SK-N-SH (cell line): ENCODE measurements at regions not wholly inside any gene's neighbourhood (a gene's known extent, or its start where the extent isn't known, plus 50 kb on each side); places are given as distances from the start of the nearest gene placed in this dataset.

ENCODE experiments used
- CTCF ChIA-PET: fragments of 300-600, 350-600 bp; formaldehyde crosslinking; extraction: SDS; loops from one replicate; lab custom pipeline; 2021; lab: Yijun Ruan, JAX
- POLR2A ChIA-PET: fragments of 350-600 bp; sonication (Branson Sonifier 250); formaldehyde crosslinking; extraction: SDS; loops from one replicate; lab custom pipeline; 2020; ENCODE audit warnings: antibody characterized with exemption, inconsistent platforms; lab: Yijun Ruan, JAX
- DNase-seq: peaks from one replicate; pipeline ENCODE4 v3.0.0; 2012
- H2AFZ ChIP-seq: fragments of 200-600 bp; sonication (generic); 2 replicates; pipeline ENCODE4 v1.8.1; 2016; ENCODE audit warnings: antibody characterized with exemption, mild to moderate bottlenecking, low read depth
- H3F3A ChIP-seq: fragments of 200-600 bp; sonication (generic); replicated peaks from 2 replicates; pipeline ENCODE3; 2016; ENCODE audit warnings: antibody characterized with exemption, mild to moderate bottlenecking; ENCODE audit not compliant: insufficient read depth
- H3K27ac ChIP-seq, 2 experiments: fragments of 200-500 bp in 1 of 2; fragments of 200-600 bp in 1 of 2; sonication (Bioruptor generic) in 1 of 2; sonication (generic), shearing (Covaris generic) in 1 of 2; 2 replicates each; pipeline versions ENCODE4 v1.5.1 to v1.6.1; 2014 to 2016; ENCODE audit warnings: low read depth in 2 of 2, inconsistent platforms in 1 of 2, low read length in 1 of 2, mild to moderate bottlenecking in 1 of 2, mixed read lengths in 1 of 2
- H3K27me3 ChIP-seq: fragments of 200-600 bp; sonication (generic), shearing (Covaris generic); 2 replicates; pipeline ENCODE4 v1.6.1; 2016; ENCODE audit warnings: mixed run types; ENCODE audit not compliant: insufficient read depth
- H3K36me3 ChIP-seq, 2 experiments: fragments of 200-500 bp in 1 of 2; fragments of 200-600 bp in 1 of 2; sonication (Bioruptor generic) in 1 of 2; sonication (generic) in 1 of 2; replicated peaks in 1 of 2; 2 replicates each; pipeline versions ENCODE3 to v1.5.1; 2014 to 2016; ENCODE audit warnings: low read length in 1 of 2, mild to moderate bottlenecking in 1 of 2; ENCODE audit not compliant: insufficient read depth in 2 of 2, control insufficient read depth in 1 of 2
- H3K4me1 ChIP-seq, 2 experiments: fragments of 200-500 bp in 1 of 2; fragments of 200-600 bp in 1 of 2; sonication (Bioruptor generic) in 1 of 2; sonication (generic), shearing (Covaris generic) in 1 of 2; 2 replicates each; pipeline versions ENCODE4 v1.5.1 to v1.6.1; 2014 to 2016; ENCODE audit warnings: low read depth in 1 of 2, low read length in 1 of 2, mixed run types in 1 of 2; ENCODE audit not compliant: insufficient read depth in 2 of 2, control insufficient read depth in 1 of 2
- H3K4me2 ChIP-seq: fragments of 200-600 bp; sonication (generic), shearing (Covaris generic); 2 replicates; pipeline ENCODE4 v1.6.1; 2017; ENCODE audit warnings: mixed run types
- H3K4me3 ChIP-seq, 2 experiments: fragments of 200-500 bp in 1 of 2; fragments of 200-600 bp in 1 of 2; sonication (Bioruptor generic) in 1 of 2; sonication (generic), shearing (Covaris generic) in 1 of 2; 2 replicates each; pipeline versions ENCODE4 v1.5.1 to v1.8.1; 2014 to 2016; ENCODE audit warnings: low read depth in 2 of 2, inconsistent platforms in 1 of 2, low read length in 1 of 2, mild to moderate bottlenecking in 1 of 2, mixed read lengths in 1 of 2, moderate library complexity in 1 of 2
- H3K79me2 ChIP-seq: fragments of 200-600 bp; sonication (generic); 2 replicates; pipeline ENCODE4 v1.8.1; 2017; ENCODE audit warnings: mild to moderate bottlenecking; ENCODE audit not compliant: insufficient read depth
- H3K9ac ChIP-seq: fragments of 200-600 bp; sonication (generic); 2 replicates; pipeline ENCODE4 v1.6.1; 2017; ENCODE audit warnings: mixed run types
- H3K9me2 ChIP-seq: fragments of 200-600 bp; sonication (generic); 2 replicates; pipeline ENCODE4 v1.6.1; 2017; ENCODE audit warnings: mixed run types
- H3K9me3 ChIP-seq: fragments of 200-600 bp; sonication (generic); 2 replicates; pipeline ENCODE4 v1.6.1; 2017; ENCODE audit warnings: mixed run types, mild to moderate bottlenecking, moderate library complexity
- H4K20me1 ChIP-seq: fragments of 200-600 bp; sonication (generic); 2 replicates; pipeline ENCODE4 v1.6.1; 2017; ENCODE audit warnings: mild to moderate bottlenecking, mixed run types; ENCODE audit not compliant: insufficient read depth
- CHD2 ChIP-seq: fragments of 150-350 bp; IDR thresholded peaks from 2 replicates; pipeline ENCODE4 v1.6.1; 2018; ENCODE audit warnings: low read length; ENCODE audit not compliant: partially characterized antibody
- CTCF ChIP-seq: fragments of 200-600 bp; sonication (generic); IDR thresholded peaks from 2 replicates; pipeline ENCODE4 v1.6.1; 2017; ENCODE audit warnings: antibody characterized with exemption, mild to moderate bottlenecking, moderate library complexity
- ELF1 ChIP-seq: IDR thresholded peaks from 2 replicates; pipeline ENCODE4 v1.4.0; 2012
- EP300 ChIP-seq, 2 experiments: IDR thresholded peaks; 2 replicates each; pipeline versions ENCODE4 v1.4.0 to v1.6.1; 2012; ENCODE audit warnings: borderline replicate concordance in 1 of 2, low read depth in 1 of 2, low read length in 1 of 2
- EZH2phosphoT487 ChIP-seq: fragments of 200-600 bp; sonication (generic); IDR thresholded peaks from 2 replicates; pipeline ENCODE4 v1.6.1; 2017; ENCODE audit warnings: low read depth, mixed run types, mild to moderate bottlenecking, antibody characterized with exemption, moderate library complexity, borderline replicate concordance
- FOXJ3 ChIP-seq: sonication (generic); formaldehyde crosslinking; IDR thresholded peaks from 2 replicates; pipeline ENCODE4 v1.5.1; 2020; ENCODE audit warnings: mild to moderate bottlenecking, missing genetic modification reagents
- FOXM1 ChIP-seq: IDR thresholded peaks from 2 replicates; pipeline ENCODE4 v1.4.0; 2012; ENCODE audit warnings: low read depth, mild to moderate bottlenecking
- IRF3 ChIP-seq: fragments of 150-350 bp; IDR thresholded peaks from 2 replicates; pipeline ENCODE4 v1.6.1; 2016; ENCODE audit warnings: mild to moderate bottlenecking, low read depth, low read length
- MAX ChIP-seq: IDR thresholded peaks from 2 replicates; pipeline ENCODE4 v1.4.0; 2012; ENCODE audit warnings: low read depth
- MXI1 ChIP-seq: IDR thresholded peaks from 2 replicates; pipeline ENCODE4 v1.6.1; 2012; ENCODE audit warnings: mild to moderate bottlenecking, low read depth, low read length, improper control_type of control experiment
- NRF1 ChIP-seq: IDR thresholded peaks from 2 replicates; pipeline ENCODE4 v1.6.1; 2012; ENCODE audit warnings: low read depth, mild to moderate bottlenecking, low read length
- RAD21 ChIP-seq: IDR thresholded peaks from 2 replicates; pipeline ENCODE4 v1.6.1; 2012; ENCODE audit warnings: mild to moderate bottlenecking, low read length
- TAF1 ChIP-seq: IDR thresholded peaks from 2 replicates; pipeline ENCODE4 v1.6.1; 2012; ENCODE audit warnings: low read depth, mild to moderate bottlenecking, low read length, moderate library complexity, borderline replicate concordance
- TCF12 ChIP-seq: IDR thresholded peaks from 2 replicates; pipeline ENCODE4 v1.4.0; 2012
- WGBS: methylation state at CpG from one replicate; pipeline ENCODE4 v1.1.6; 2017; ENCODE audit warnings: low lambda C conversion rate; 5-methylcytosine and 5-hydroxymethylcytosine counted together
- TF ChIP-seq, protein P1 (sequence below): fragments of 150-350 bp; IDR thresholded peaks from 2 replicates; pipeline ENCODE4 v1.6.1; 2017; ENCODE audit warnings: antibody characterized with exemption, low read length, low read depth, borderline replicate concordance
- TF ChIP-seq, protein P2 (sequence below): IDR thresholded peaks from 2 replicates; pipeline ENCODE4 v1.4.0; 2012; ENCODE audit warnings: low read depth, borderline replicate concordance
- TF ChIP-seq, protein P3 (sequence below): IDR thresholded peaks from 2 replicates; pipeline ENCODE4 v1.6.1; 2012; ENCODE audit warnings: mild to moderate bottlenecking, low read depth, low read length, moderate library complexity

DNA sequence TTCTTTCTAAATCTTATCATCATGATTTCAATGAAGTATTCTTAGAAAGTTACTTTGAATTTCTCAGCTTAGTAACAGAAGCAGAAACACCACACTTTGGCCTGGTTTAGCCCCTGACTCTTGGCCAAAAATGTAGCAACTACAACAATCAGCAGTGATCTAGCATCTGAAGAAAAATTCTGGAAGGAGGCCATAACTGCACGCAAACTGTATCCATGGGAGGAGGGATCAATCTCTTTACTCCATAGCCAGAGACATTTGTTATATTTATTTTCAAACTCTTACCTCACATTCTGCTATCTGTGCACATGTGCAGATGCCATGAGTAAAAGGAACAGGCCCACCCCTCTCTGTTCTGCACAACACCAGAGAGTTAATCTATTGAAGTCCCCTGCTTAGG lies 251.0 kb upstream of the P2RY1 start:
- H3K27ac ChIP-seq = no peak overlapping the region
- H2AFZ ChIP-seq = no peak overlapping the region
- no peak overlapping the region for H3K4me2 ChIP-seq
- DNase-seq = no peak
- POLR2A ChIA-PET = no interaction called here
- TF ChIP-seq, protein P1, sequence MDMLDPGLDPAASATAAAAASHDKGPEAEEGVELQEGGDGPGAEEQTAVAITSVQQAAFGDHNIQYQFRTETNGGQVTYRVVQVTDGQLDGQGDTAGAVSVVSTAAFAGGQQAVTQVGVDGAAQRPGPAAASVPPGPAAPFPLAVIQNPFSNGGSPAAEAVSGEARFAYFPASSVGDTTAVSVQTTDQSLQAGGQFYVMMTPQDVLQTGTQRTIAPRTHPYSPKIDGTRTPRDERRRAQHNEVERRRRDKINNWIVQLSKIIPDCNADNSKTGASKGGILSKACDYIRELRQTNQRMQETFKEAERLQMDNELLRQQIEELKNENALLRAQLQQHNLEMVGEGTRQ = no peak
- TF ChIP-seq, protein P2, sequence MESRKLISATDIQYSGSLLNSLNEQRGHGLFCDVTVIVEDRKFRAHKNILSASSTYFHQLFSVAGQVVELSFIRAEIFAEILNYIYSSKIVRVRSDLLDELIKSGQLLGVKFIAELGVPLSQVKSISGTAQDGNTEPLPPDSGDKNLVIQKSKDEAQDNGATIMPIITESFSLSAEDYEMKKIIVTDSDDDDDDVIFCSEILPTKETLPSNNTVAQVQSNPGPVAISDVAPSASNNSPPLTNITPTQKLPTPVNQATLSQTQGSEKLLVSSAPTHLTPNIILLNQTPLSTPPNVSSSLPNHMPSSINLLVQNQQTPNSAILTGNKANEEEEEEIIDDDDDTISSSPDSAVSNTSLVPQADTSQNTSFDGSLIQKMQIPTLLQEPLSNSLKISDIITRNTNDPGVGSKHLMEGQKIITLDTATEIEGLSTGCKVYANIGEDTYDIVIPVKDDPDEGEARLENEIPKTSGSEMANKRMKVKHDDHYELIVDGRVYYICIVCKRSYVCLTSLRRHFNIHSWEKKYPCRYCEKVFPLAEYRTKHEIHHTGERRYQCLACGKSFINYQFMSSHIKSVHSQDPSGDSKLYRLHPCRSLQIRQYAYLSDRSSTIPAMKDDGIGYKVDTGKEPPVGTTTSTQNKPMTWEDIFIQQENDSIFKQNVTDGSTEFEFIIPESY = no peak
- TF ChIP-seq ELF1 = no peak
- no peak for TF ChIP-seq FOXJ3 (CRISPR knock-in tag)
- TF ChIP-seq CHD2 = no peak
- no peak for TF ChIP-seq FOXM1
- no peak for TF ChIP-seq TCF12
- no peak for TF ChIP-seq EZH2phosphoT487
- TF ChIP-seq MXI1 = no peak
- TF ChIP-seq, protein P3, sequence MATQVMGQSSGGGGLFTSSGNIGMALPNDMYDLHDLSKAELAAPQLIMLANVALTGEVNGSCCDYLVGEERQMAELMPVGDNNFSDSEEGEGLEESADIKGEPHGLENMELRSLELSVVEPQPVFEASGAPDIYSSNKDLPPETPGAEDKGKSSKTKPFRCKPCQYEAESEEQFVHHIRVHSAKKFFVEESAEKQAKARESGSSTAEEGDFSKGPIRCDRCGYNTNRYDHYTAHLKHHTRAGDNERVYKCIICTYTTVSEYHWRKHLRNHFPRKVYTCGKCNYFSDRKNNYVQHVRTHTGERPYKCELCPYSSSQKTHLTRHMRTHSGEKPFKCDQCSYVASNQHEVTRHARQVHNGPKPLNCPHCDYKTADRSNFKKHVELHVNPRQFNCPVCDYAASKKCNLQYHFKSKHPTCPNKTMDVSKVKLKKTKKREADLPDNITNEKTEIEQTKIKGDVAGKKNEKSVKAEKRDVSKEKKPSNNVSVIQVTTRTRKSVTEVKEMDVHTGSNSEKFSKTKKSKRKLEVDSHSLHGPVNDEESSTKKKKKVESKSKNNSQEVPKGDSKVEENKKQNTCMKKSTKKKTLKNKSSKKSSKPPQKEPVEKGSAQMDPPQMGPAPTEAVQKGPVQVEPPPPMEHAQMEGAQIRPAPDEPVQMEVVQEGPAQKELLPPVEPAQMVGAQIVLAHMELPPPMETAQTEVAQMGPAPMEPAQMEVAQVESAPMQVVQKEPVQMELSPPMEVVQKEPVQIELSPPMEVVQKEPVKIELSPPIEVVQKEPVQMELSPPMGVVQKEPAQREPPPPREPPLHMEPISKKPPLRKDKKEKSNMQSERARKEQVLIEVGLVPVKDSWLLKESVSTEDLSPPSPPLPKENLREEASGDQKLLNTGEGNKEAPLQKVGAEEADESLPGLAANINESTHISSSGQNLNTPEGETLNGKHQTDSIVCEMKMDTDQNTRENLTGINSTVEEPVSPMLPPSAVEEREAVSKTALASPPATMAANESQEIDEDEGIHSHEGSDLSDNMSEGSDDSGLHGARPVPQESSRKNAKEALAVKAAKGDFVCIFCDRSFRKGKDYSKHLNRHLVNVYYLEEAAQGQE = no peak
- TF ChIP-seq TAF1 = no peak
- TF ChIP-seq MAX = no peak
- TF ChIP-seq RAD21 = no peak
- TF ChIP-seq NRF1 = no peak
- TF ChIP-seq CTCF = no peak
- no peak for TF ChIP-seq EP300 (IDR thresholded peaks at IDR 0.05; ENCODE audit: borderline replicate concordance in 1 of 2, low read depth in 1 of 2, low read length in 1 of 2)
- no peak for TF ChIP-seq IRF3
- no peaks in the 10 kb centered on the region for H4K20me1 ChIP-seq
- no peaks in the 10 kb centered on the region for H3F3A ChIP-seq
- no peaks in the 10 kb centered on the region for H3K9me3 ChIP-seq
- H3K36me3 ChIP-seq = no peaks in the 10 kb centered on the region
- no peak overlapping the region for H3K9ac ChIP-seq
- no peaks in the 10 kb centered on the region for H3K9me2 ChIP-seq
- H3K79me2 ChIP-seq = no peaks in the 10 kb centered on the region
- no peaks in the 10 kb centered on the region for H3K4me1 ChIP-seq
- 0 out of 2 replicates have a peak, but pooled peaks cover 4% of the 10 kb centered on the region for H3K27me3 ChIP-seq
- H3K4me3 ChIP-seq = no peak overlapping the region
- CTCF ChIA-PET = interaction anchor here (1.1 kb wide), 2 partner anchors 10 to 12 kb away, joined by 3 read pairs; no protein-coding TSS in a partner anchor
- 88% methylated on average over 1 of the region's 1 CpG for WGBS
